Loucy (cell line): ENCODE measurements at regions not wholly inside any gene's neighbourhood (a gene's known extent, or its start where the extent isn't known, plus 50 kb on each side); places are given as distances from the start of the nearest gene placed in this dataset.

Source experiments
- EZH2phosphoT487 ChIP-seq: fragments of 200-600 bp; IDR thresholded peaks from 2 replicates; pipeline ENCODE4 v1.6.1; 2018; ENCODE audit warnings: antibody characterized with exemption, mild to moderate bottlenecking, moderate library complexity, borderline replicate concordance
- TF ChIP-seq, protein P1 (sequence below): fragments of 200-600 bp; sonication (generic); conservative IDR thresholded peaks from 2 replicates; pipeline ENCODE4 v1.5.1; 2014; ENCODE audit warnings: mild to moderate bottlenecking, antibody characterized with exemption, low read length

- TF ChIP-seq, protein P1, sequence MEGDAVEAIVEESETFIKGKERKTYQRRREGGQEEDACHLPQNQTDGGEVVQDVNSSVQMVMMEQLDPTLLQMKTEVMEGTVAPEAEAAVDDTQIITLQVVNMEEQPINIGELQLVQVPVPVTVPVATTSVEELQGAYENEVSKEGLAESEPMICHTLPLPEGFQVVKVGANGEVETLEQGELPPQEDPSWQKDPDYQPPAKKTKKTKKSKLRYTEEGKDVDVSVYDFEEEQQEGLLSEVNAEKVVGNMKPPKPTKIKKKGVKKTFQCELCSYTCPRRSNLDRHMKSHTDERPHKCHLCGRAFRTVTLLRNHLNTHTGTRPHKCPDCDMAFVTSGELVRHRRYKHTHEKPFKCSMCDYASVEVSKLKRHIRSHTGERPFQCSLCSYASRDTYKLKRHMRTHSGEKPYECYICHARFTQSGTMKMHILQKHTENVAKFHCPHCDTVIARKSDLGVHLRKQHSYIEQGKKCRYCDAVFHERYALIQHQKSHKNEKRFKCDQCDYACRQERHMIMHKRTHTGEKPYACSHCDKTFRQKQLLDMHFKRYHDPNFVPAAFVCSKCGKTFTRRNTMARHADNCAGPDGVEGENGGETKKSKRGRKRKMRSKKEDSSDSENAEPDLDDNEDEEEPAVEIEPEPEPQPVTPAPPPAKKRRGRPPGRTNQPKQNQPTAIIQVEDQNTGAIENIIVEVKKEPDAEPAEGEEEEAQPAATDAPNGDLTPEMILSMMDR: no peak
- no peak for TF ChIP-seq EZH2phosphoT487
These were observed 91.2 kb upstream of the ADTRP start for GRCh38 chr6:11869672-11870340.
